Activated B cell treated with CpG ODN at 0.5 μM for 24 hours (primary cell): ENCODE measurements at regions not wholly inside any gene's neighbourhood (a gene's known extent, or its start where the extent isn't known, plus 50 kb on each side); places are given as distances from the start of the nearest gene placed in this dataset.

Experiments used
- ATAC-seq: fragments of 200-7000 bp; cut with Tn5 transposase; one replicate; pipeline ENCODE4 v1.10.0; 2021; ENCODE audit warnings: low read depth, mild to moderate bottlenecking, moderate library complexity
- CTCF ChIA-PET: fragments of 350-600 bp; sonication (Branson Sonifier 250); formaldehyde crosslinking; loops from one replicate; lab custom pipeline; 2021; ENCODE audit warnings: antibody characterized with exemption; lab: Charles Lee
- POLR2A ChIA-PET: fragments of 350-600 bp; sonication (Branson Sonifier 250); formaldehyde crosslinking; loops from one replicate; lab custom pipeline; 2021; ENCODE audit warnings: antibody characterized with exemption; lab: Charles Lee
- DNase-seq: peaks from one replicate; pipeline ENCODE4 v3.0.0; 2022
- H3K27ac Mint-ChIP-seq: one replicate; pipeline ENCODE4 v1.8.0; 2020; ENCODE audit warnings: mixed read lengths
- H3K27me3 Mint-ChIP-seq: one replicate; pipeline ENCODE4 v1.8.0; 2021; ENCODE audit warnings: mixed read lengths
- H3K36me3 Mint-ChIP-seq: one replicate; pipeline ENCODE4 v1.8.0; 2021; ENCODE audit warnings: low read depth, mixed read lengths
- H3K4me1 Mint-ChIP-seq: one replicate; pipeline ENCODE4 v1.8.0; 2021; ENCODE audit warnings: mixed read lengths
- H3K4me3 Mint-ChIP-seq: one replicate; pipeline ENCODE4 v1.8.0; 2020; ENCODE audit warnings: mild to moderate bottlenecking, mixed read lengths
- H3K9me3 Mint-ChIP-seq: one replicate; pipeline ENCODE4 v1.8.0; 2020; ENCODE audit warnings: mixed read lengths
- CTCF ChIP-seq: fragments of 200-600 bp; IDR thresholded peaks from one replicate; pipeline ENCODE4 v1.8.0; 2022; ENCODE audit warnings: antibody characterized with exemption, mild to moderate bottlenecking
- intact Hi-C: fragments of 100-400 bp; cut with micrococcal nuclease; formaldehyde crosslinking; loops from one replicate; pipeline ENCODE4 v1.15.1; 2024

DNA sequence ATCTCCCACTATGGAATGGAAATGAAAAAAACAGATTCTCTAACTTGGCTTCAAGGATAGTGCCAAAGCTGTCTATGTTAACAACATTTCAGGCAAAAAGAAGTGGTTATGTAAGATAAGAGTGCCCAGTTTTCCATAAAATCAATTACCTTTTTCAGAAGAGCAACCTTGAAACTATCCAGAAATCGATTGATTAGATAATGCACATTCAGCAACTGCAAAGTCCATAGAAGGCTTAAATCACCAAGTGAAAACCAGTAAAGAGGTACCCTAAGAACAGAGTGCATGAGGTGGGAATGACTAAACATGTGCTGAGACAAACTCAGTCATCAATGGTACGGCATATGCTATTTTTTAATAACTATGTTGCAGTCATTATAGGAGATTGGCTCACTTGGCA lies 71.9 kb upstream of the TNKS2 start:
- POLR2A ChIA-PET: no interaction called here
- intact Hi-C loops: no loop called here
- no peaks in the 10 kb centered on the region for H3K36me3 Mint-ChIP-seq
- H3K4me3 Mint-ChIP-seq: no peak overlapping the region
- H3K4me1 Mint-ChIP-seq: no peaks in the 10 kb centered on the region
- DNase-seq (no peak), ATAC-seq (no peak)
- TF ChIP-seq CTCF: no peak
- H3K27ac Mint-ChIP-seq: no peak overlapping the region
- H3K27me3 Mint-ChIP-seq: peaks cover 2% of the 10 kb centered on the region
- peaks cover 13% of the 10 kb centered on the region for H3K9me3 Mint-ChIP-seq
- CTCF ChIA-PET: no interaction called here

GRCh38 chr10:91724933-91725332 lies 73.3 kb upstream of the TNKS2 start:
- DNase-seq (no peak), ATAC-seq (no peak)
- Mint-ChIP-seq H3K27me3 (no peaks in the 10 kb centered on the region), H3K4me1 (no peaks in the 10 kb centered on the region), H3K9me3 (peaks cover 11% of the 10 kb centered on the region), H3K27ac (no peak overlapping the region), H3K36me3 (no peaks in the 10 kb centered on the region), H3K4me3 (no peak overlapping the region)
- CTCF ChIA-PET: no interaction called here
- intact Hi-C loops: no loop called here
- TF ChIP-seq CTCF: no peak
- POLR2A ChIA-PET: no interaction called here

- no peaks in the 10 kb centered on the region for H3K4me1 Mint-ChIP-seq
- ChIA-PET POLR2A (no interaction called here), CTCF (no interaction called here)
- TF ChIP-seq CTCF: no peak
- DNase-seq (no peak), ATAC-seq (no peak)
- H3K27ac Mint-ChIP-seq: no peak overlapping the region
- H3K27me3 Mint-ChIP-seq: peaks cover 10% of the 10 kb centered on the region
- no peaks in the 10 kb centered on the region for H3K36me3 Mint-ChIP-seq
- H3K4me3 Mint-ChIP-seq: no peak overlapping the region
- peaks cover 2% of the 10 kb centered on the region for H3K9me3 Mint-ChIP-seq
- intact Hi-C loops: no loop called here
These were observed 80.7 kb upstream of the PPP1R3C start for GRCh38 chr10:91713461-91714072.

DNA sequence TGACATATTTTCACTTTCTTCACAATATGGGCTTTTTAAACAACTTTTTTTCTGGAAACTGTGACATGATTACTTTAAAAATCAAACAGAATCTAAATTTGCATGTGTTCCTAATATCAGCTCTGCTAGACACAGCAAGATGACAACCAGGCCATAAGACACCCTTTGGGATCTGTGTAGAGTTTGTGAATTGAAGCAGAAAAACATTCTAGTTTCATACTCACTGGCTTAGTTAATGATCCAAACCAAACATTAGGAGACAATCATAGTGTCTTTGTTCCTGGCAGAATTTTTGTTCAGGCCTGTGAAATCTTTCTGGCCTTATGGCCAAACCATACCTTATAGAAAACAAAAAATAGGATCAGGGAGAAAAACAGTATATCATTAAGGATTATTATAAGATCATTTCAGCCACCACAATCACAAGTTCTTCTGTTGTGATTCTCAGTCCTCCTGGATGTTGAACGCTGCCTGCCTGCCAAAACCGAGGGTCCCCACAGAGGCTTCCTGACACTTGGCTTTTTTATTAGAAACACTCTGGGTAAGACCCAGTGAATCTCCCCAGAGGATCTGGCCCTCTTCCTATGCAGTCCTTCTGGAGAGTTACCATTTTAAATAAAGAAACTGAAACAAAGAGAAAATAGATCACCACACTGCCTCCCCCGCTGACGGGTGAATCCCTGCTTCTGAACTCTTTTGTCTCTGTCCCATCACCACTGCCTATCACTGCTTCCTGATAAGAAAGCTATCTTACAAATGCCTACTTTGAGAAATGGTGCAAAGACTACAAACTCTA lies 79.2 kb upstream of the PPP1R3C start:
- ChIA-PET POLR2A (no interaction called here), CTCF (no interaction called here)
- no peaks in the 10 kb centered on the region for H3K4me1 Mint-ChIP-seq
- intact Hi-C loops: no loop called here
- peaks cover 12% of the 10 kb centered on the region for H3K27me3 Mint-ChIP-seq
- TF ChIP-seq CTCF: no peak
- H3K27ac Mint-ChIP-seq: no peak overlapping the region
- ATAC-seq: no peak
- no peaks in the 10 kb centered on the region for H3K36me3 Mint-ChIP-seq
- H3K9me3 Mint-ChIP-seq: peaks cover 2% of the 10 kb centered on the region
- H3K4me3 Mint-ChIP-seq: no peak overlapping the region
- no peak for DNase-seq

DNA sequence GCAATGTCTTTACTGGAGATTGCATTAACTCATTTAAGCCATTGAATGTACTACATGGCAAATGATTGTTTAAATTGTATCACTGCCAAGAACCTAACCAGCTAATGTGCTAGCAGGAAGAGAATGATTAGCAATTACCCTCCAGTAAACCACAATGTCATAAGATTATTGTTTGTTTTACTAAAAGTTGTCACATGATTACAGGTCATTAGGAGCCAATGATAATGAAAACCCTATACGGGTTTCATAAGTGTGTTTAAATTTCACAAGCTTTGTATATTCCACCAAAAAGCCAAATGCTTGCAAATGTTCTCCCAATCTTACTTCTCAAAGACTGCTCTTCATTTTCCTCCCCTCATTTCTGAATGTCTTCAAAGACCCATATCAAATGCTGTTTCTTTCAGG lies 76.5 kb upstream of the PPP1R3C start:
- intact Hi-C loops: no loop called here
- H3K9me3 Mint-ChIP-seq: no peaks in the 10 kb centered on the region
- no peak for TF ChIP-seq CTCF

More for the DNA sequence above, 76.5 kb upstream of the PPP1R3C start:
- POLR2A ChIA-PET: no interaction called here
- peaks cover 14% of the 10 kb centered on the region for H3K27me3 Mint-ChIP-seq
- no peak overlapping the region for H3K4me3 Mint-ChIP-seq
- DNase-seq (no peak), ATAC-seq (no peak)
- no peak overlapping the region for H3K27ac Mint-ChIP-seq
- CTCF ChIA-PET: no interaction called here
- no peaks in the 10 kb centered on the region for H3K36me3 Mint-ChIP-seq
- no peaks in the 10 kb centered on the region for H3K4me1 Mint-ChIP-seq
